ENCODE measurements at regions not wholly inside any gene's neighbourhood (a gene's known extent, or its start where the extent isn't known, plus 50 kb on each side); places are given as distances from the start of the nearest gene placed in this dataset.

DNA sequence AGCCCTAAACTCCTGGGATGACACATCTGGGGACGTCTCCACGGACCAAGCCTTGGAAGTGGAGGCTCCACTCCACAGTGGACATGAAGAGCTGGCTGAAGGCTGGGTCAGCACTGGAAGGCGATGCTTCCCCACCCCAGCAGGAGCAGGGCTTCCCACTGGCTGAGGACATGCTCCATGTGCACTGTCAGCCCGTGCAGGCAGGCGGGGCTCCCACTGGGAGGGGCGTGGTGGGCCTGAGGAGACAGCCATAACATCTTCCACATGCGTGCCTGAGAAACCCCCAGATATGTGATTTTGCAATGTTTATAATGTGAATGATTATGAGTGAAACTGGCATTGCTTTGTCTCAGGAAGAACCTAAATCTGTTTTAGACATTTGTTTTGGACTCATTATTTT, 231.3 kb downstream of the KLF13 start:
- DNase-seq, result no peak

- DNase-seq, result no peak
Measured at GRCh38 chr15:31558840-31559239, 232.2 kb downstream of the KLF13 start.

DNA sequence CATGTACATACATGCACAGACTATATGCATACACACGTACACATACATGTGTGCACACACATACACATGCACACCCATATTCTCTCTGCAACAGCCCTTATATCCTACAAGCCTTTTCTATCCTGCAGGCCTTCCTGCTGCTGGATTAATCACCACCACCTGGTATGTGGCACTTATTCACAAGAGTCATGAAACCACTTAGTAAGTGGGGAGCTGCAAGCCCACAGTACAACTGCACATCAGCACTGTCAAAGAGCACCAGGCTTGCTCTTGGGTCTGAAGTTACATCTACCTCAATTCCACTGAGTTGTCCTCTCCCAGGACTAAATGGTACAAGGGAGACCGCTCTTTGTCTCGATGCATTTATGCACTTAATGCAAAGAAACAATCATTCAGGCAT, 233.2 kb downstream of the KLF13 start:
- DNase-seq, result no peak

DNA sequence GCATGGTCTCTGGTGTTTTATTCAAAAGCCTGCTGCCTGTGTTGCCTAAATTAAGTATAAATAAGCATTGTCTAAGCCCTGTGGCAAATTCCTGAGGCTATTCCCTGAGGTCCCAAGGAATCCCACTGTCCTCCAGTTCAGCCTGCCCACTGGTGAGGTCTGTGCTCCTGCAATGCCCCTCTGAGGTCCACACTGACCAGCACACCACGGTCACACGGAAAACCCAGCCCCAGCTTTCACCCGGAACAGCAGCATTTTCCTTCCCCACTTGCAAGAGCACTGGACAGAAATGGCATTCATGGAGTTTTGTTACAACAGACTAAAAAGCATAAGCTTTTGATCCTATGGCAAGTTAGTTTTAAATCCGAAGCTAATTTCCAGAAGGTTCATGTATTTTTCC, 234.0 kb downstream of the KLF13 start:
- no peak for DNase-seq

DNA sequence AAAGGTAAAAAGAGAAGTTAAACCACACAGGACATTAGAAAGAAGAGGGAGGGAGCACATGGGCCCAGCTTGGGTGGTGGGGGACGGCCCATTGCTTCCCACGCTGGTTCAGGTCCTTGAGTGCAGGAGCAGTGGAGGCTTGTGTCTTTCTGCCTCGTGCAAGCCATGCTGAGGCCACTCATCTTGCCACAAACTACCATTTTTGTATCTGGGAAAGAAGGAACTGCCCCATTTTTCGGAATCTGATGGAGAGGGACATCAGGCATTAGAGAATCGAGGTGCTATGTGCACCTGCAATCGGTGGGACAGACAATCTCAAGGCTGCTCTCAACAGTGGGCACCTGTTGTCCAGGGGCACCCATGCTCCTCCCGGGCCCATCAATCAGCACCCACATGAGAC, 234.5 kb downstream of the KLF13 start:
- DNase-seq, result no peak

GRCh38 chr15:31563001-31563400, 236.4 kb downstream of the KLF13 start:
- DNase-seq, result no peak

DNA sequence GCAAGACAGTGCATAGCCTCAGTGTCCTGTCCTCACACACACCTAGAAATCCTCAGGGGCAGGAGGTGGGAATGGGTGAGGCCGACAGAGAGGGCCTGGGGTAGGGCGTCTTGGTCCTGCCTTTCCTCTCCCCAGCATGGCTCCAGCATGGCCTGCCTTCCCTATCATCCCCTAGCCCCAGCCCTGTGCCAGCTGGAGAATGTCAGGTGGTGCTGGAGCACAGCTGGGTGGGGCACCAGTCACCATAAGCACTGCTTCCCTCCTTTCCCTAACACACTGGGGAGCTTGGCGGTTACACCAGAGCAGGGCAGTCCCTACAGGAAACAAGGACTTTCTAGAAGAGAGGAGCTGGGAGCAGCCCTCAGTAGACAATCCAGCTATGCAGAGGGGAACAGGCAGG, 236.8 kb downstream of the KLF13 start:
- DNase-seq, result no peak

GRCh38 chr15:31567861-31568260, 241.2 kb downstream of the KLF13 start:
- DNase-seq, result no peak

GRCh38 chr15:31569836-31570235, 243.2 kb downstream of the KLF13 start:
- DNase-seq, result no peak

GRCh38 chr15:31570591-31570990, 244.0 kb downstream of the KLF13 start:
- no peak for DNase-seq

- no peak for DNase-seq
Measured at GRCh38 chr15:31571676-31572075, 245.0 kb downstream of the KLF13 start.

- no peak for DNase-seq
Measured at GRCh38 chr15:31573759-31574158, 247.1 kb downstream of the KLF13 start.

DNA sequence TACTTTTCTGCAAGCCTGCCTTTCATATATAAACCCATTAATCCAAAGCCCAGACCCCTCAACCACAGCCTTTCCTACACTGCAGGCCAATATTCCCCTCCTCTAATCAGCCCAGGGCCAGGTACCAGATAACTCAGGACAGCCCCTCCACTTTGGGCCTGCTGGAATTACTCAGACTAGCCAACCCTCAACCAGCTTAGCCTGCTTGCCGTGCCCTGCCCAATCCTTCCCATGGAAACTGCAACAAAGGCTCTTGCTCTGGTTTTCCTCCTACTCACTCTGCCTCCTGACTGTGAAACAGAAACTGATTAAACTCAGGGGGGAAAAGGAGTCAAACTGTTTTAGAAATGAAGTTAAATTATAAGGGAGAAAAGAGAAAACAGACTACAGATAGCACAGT, 248.1 kb downstream of the KLF13 start:
- DNase-seq, result no peak

DNA sequence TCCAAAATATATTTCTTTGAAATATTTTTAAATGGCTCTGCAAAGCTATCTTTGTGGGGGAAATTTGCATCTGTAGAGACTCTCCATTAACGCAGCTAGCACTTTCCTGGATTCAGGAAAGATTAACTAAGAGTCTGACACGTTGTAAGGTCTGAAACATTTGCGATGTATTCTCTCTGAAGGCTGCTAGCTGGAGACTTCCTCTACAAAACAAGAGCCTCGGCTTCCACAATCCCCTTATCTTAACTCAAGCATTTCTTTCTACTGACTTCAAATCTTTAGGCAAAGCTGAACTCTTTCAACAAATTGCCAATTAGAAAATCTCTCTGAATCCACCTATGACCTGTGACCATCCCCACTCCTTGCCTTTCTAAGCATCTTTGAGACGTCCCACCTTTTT, 250.5 kb downstream of the KLF13 start:
- no peak for DNase-seq

GRCh38 chr15:31579282-31579681, 252.6 kb downstream of the KLF13 start:
- no peak for DNase-seq

- no peak for DNase-seq
Measured at GRCh38 chr15:31579976-31580375, 253.3 kb downstream of the KLF13 start.

DNA sequence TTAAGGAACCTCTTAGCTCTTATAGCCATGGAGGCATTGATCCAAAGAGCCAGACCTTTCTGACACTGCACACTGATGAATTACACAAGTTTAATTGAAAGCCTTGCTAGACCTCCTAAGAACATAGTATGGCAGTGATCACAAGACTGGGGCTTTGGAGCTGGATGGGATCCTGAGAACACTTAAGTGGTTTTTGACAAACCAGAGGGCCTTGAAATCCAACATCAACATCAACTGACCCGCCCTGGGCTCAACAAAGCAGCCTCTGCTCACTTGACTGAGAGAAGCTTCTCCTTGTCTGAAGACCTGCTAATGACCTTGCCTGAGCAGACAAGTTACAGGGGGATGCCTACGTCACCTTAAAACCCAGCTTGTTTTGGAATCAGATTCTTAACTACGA, 257.6 kb downstream of the KLF13 start:
- DNase-seq, result no peak

- no peak for DNase-seq
Measured at GRCh38 chr15:31585240-31585639, 258.6 kb downstream of the KLF13 start.

GRCh38 chr15:31586841-31587240, 260.2 kb downstream of the KLF13 start:
- no peak for DNase-seq

- no peak for DNase-seq
Measured at GRCh38 chr15:31587583-31587982, 260.9 kb downstream of the KLF13 start.

DNA sequence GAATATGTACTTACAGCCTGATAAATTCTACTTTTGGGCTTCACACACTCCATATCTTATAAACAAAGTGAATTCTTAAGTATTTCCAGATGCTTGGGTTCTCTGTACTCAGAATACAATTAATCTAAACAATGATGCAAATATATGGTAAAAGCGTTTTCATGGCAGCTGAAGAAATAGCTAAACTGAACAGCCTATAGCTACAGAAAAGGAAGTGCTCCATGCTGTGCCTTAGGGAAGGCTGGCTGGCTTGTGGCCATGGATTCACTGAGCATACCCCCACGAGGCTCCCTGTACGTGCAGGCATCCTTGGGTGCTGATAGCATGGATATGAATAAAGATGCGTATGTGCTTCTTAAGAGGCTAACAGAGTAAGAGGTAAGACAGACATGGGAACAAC, 264.0 kb downstream of the KLF13 start:
- no peak for DNase-seq

DNA sequence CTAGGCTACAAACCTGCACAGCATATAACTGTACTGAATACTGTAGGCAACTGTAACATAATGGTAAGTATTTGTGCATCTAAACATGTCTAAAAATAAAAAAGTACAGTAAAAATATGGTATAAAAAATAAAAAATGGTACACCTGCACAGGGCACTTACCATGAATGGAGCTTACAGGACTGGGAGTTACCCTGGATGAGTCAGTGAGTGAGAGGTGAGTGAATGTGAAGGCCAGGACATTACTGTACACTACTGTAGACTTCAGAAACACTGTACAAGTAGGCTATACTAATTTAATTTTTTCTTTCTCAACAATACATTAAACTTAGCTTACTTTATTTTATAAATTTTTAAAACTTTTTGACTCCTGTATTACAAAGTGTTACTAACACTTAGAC, 265.3 kb downstream of the KLF13 start:
- DNase-seq, result no peak

- no peak for DNase-seq
Measured at GRCh38 chr15:31597466-31597865, 270.8 kb downstream of the KLF13 start.

GRCh38 chr15:31598620-31599019, 272.0 kb downstream of the KLF13 start:
- no peak for DNase-seq

- no peak for DNase-seq
Measured at GRCh38 chr15:31605467-31605931, 278.9 kb downstream of the KLF13 start.

- no peak for DNase-seq
Measured at GRCh38 chr15:31606194-31606669, 279.6 kb downstream of the KLF13 start.

Measured in CD4-positive, alpha-beta T cell treated with Interleukin-6 for 4 hours (primary cell).